NT2/D1 (cell line): ENCODE measurements at regions not wholly inside any gene's neighbourhood (a gene's known extent, or its start where the extent isn't known, plus 50 kb on each side); places are given as distances from the start of the nearest gene placed in this dataset.

ENCODE experiments used
- YY1 ChIP-seq: IDR thresholded peaks from 2 replicates; pipeline ENCODE4 v1.6.1; 2011; ENCODE audit not compliant: insufficient read length, insufficient read depth
- ZNF274 ChIP-seq: IDR thresholded peaks from 2 replicates; pipeline ENCODE4 v1.6.1; 2011; ENCODE audit warnings: mild to moderate bottlenecking, low read depth, low read length

DNA sequence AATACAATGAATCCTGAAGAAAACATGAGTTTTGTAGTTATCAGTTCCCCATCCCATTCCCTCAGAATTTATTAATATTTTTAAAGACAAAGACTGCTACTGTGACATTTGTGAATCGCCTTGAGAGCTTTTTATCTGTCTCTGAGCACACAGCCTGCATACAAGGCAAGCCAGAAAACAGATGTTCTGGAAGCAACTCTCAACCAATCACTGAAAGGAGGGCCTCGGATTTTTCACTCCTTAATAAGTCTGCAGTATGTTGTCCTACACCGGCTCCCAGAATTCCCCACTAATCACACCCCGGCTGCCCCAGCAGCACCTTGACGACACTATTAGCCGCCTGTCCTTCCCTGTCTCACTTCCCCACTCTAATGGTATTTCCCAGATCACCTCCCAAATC is 138.5 kb downstream of the ZNF621 start:
- no peak for TF ChIP-seq YY1
- TF ChIP-seq ZNF274, result no peak
